ENCODE measurements at regions not wholly inside any gene's neighbourhood (a gene's known extent, or its start where the extent isn't known, plus 50 kb on each side); places are given as distances from the start of the nearest gene placed in this dataset.

- FAIRE-seq (no peak), DNase-seq (ENCODE audit: insufficient read length, low spot score) (no peak)
These were observed 111.8 kb upstream of the RGMA start for GRCh38 chr15:93200837-93201226.

GRCh38 chr15:93200081-93200836, 111.2 kb upstream of the RGMA start:
- no peak for FAIRE-seq
- no peak for DNase-seq (ENCODE audit: insufficient read length, low spot score)

GRCh38 chr15:93196135-93196670, 107.2 kb upstream of the RGMA start:
- no peak for DNase-seq (ENCODE audit: insufficient read length, low spot score)
- no peak for FAIRE-seq

- no peak for DNase-seq (ENCODE audit: insufficient read length, low spot score)
These were observed 106.1 kb upstream of the RGMA start for GRCh38 chr15:93195109-93195508.

GRCh38 chr15:93190238-93190637, 101.2 kb upstream of the RGMA start:
- no peak for FAIRE-seq
- DNase-seq (ENCODE audit: insufficient read length, low spot score): no peak

More at GRCh38 chr15:93195109-93195508, 106.1 kb upstream of the RGMA start:
- FAIRE-seq: no peak

GRCh38 chr15:93189561-93189960, 100.5 kb upstream of the RGMA start:
- FAIRE-seq: no peak
- DNase-seq (ENCODE audit: insufficient read length, low spot score): no peak

- no peak for FAIRE-seq
These were observed 99.2 kb upstream of the RGMA start for GRCh38 chr15:93188236-93188635.

GRCh38 chr15:93185796-93186195, 96.8 kb upstream of the RGMA start:
- FAIRE-seq (no peak), DNase-seq (ENCODE audit: insufficient read length, low spot score) (no peak)

More at GRCh38 chr15:93188236-93188635, 99.2 kb upstream of the RGMA start:
- no peak for DNase-seq (ENCODE audit: insufficient read length, low spot score)

- no peak for FAIRE-seq
- DNase-seq (ENCODE audit: insufficient read length, low spot score): no peak
These were observed 93.7 kb upstream of the RGMA start for GRCh38 chr15:93182703-93183205.

GRCh38 chr15:93180656-93181055, 91.6 kb upstream of the RGMA start:
- DNase-seq (ENCODE audit: insufficient read length, low spot score): no peak
- no peak for FAIRE-seq

GRCh38 chr15:93180128-93180527, 91.1 kb upstream of the RGMA start:
- DNase-seq (ENCODE audit: insufficient read length, low spot score): no peak
- FAIRE-seq: no peak

GRCh38 chr15:93179700-93180102, 90.7 kb upstream of the RGMA start:
- DNase-seq (ENCODE audit: insufficient read length, low spot score): no peak
- FAIRE-seq: no peak

- FAIRE-seq: no peak
- DNase-seq (ENCODE audit: insufficient read length, low spot score): no peak
These were observed 90.1 kb upstream of the RGMA start for GRCh38 chr15:93179072-93179471.

- no peak for FAIRE-seq
- no peak for DNase-seq (ENCODE audit: insufficient read length, low spot score)
These were observed 89.4 kb upstream of the RGMA start for GRCh38 chr15:93178371-93178770.

- FAIRE-seq (no peak), DNase-seq (ENCODE audit: insufficient read length, low spot score) (no peak)
These were observed 87.1 kb upstream of the RGMA start for GRCh38 chr15:93176065-93176464.

GRCh38 chr15:93174836-93175235, 85.8 kb upstream of the RGMA start:
- DNase-seq (ENCODE audit: insufficient read length, low spot score) (no peak), FAIRE-seq (no peak)

- FAIRE-seq: no peak
These were observed 84.4 kb upstream of the RGMA start for GRCh38 chr15:93173369-93173768.

GRCh38 chr15:93171476-93171875, 82.5 kb upstream of the RGMA start:
- no peak for DNase-seq (ENCODE audit: insufficient read length, low spot score)
- no peak for FAIRE-seq

More at GRCh38 chr15:93173369-93173768, 84.4 kb upstream of the RGMA start:
- DNase-seq (ENCODE audit: insufficient read length, low spot score): no peak

GRCh38 chr15:93170329-93170728, 81.3 kb upstream of the RGMA start:
- DNase-seq (ENCODE audit: insufficient read length, low spot score) (no peak), FAIRE-seq (no peak)

GRCh38 chr15:93168910-93169309, 79.9 kb upstream of the RGMA start:
- no peak for DNase-seq (ENCODE audit: insufficient read length, low spot score)

GRCh38 chr15:93167291-93167690, 78.3 kb upstream of the RGMA start:
- FAIRE-seq (no peak), DNase-seq (ENCODE audit: insufficient read length, low spot score) (no peak)

More at GRCh38 chr15:93168910-93169309, 79.9 kb upstream of the RGMA start:
- no peak for FAIRE-seq

GRCh38 chr15:93166675-93167074, 77.7 kb upstream of the RGMA start:
- no peak for DNase-seq (ENCODE audit: insufficient read length, low spot score)
- FAIRE-seq: no peak
